Fibroblast of mammary gland (primary cell): ENCODE measurements at regions not wholly inside any gene's neighbourhood (a gene's known extent, or its start where the extent isn't known, plus 50 kb on each side); places are given as distances from the start of the nearest gene placed in this dataset.

ENCODE experiments used
- DNase-seq: peaks from one replicate; pipeline ENCODE4 v3.0.0-alpha.2; 2010; ENCODE audit warnings: low read depth
- H3K4me3 ChIP-seq: 2 replicates; pipeline ENCODE4 v1.5.1; 2011; ENCODE audit warnings: low read depth, mild to moderate bottlenecking, low read length, moderate library complexity; ENCODE audit not compliant: control insufficient read depth
- TF ChIP-seq, protein P1 (sequence below): conservative IDR thresholded peaks from 2 replicates; pipeline ENCODE4 v1.5.1; 2011; ENCODE audit warnings: low read depth, low read length, inconsistent platforms; ENCODE audit not compliant: control insufficient read depth, insufficient read depth

GRCh38 chr13:70448820-70449219 is 340.6 kb upstream of the KLHL1 start:
- no peak overlapping the region for H3K4me3 ChIP-seq
- TF ChIP-seq, protein P1, sequence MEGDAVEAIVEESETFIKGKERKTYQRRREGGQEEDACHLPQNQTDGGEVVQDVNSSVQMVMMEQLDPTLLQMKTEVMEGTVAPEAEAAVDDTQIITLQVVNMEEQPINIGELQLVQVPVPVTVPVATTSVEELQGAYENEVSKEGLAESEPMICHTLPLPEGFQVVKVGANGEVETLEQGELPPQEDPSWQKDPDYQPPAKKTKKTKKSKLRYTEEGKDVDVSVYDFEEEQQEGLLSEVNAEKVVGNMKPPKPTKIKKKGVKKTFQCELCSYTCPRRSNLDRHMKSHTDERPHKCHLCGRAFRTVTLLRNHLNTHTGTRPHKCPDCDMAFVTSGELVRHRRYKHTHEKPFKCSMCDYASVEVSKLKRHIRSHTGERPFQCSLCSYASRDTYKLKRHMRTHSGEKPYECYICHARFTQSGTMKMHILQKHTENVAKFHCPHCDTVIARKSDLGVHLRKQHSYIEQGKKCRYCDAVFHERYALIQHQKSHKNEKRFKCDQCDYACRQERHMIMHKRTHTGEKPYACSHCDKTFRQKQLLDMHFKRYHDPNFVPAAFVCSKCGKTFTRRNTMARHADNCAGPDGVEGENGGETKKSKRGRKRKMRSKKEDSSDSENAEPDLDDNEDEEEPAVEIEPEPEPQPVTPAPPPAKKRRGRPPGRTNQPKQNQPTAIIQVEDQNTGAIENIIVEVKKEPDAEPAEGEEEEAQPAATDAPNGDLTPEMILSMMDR = no peak
- no peak for DNase-seq

- TF ChIP-seq, protein P1 = no peak
- no peak overlapping the region for H3K4me3 ChIP-seq
- no peak for DNase-seq
These were observed 324.1 kb upstream of the KLHL1 start for GRCh38 chr13:70432276-70432805.

DNA sequence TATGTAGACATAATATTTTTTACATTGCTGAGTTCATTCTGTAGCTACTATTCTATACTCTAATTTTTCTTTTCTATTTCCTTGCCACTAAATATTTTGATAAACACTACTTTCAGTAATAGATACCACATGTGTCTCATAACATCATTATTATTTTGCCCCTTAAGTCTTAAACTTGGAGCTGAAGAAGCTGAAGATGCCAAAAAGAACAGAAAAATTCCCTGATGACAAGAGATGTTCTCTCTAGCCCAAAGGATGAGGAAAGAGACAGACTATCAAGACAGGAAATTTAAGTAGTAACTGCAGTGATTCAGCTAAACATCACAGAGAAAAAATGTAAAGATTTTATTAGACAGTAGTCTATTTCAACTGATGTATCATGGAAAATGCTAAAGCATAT is 322.0 kb upstream of the KLHL1 start:
- DNase-seq = no peak
- H3K4me3 ChIP-seq = no peak overlapping the region
- TF ChIP-seq, protein P1 = no peak

DNA sequence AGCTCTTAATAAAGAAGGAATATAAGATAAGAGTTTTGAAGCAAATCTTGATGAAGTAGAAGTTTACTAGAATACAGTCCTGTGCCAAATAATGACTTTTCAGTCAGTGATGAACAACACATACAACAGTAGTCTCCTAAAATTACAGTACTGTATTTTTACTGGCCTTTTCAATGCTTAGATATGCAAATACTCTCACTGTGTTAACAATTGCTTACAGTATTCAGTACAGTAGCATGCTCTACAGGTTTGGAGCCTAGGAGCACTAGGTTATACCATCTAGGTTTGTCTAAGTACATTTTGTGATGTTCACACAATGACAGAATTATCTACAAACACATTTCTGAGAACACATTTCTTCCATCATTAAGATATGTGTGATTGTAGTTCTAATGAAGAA is 316.7 kb upstream of the KLHL1 start:
- TF ChIP-seq, protein P1 = no peak
- no peak overlapping the region for H3K4me3 ChIP-seq
- DNase-seq = no peak

DNA sequence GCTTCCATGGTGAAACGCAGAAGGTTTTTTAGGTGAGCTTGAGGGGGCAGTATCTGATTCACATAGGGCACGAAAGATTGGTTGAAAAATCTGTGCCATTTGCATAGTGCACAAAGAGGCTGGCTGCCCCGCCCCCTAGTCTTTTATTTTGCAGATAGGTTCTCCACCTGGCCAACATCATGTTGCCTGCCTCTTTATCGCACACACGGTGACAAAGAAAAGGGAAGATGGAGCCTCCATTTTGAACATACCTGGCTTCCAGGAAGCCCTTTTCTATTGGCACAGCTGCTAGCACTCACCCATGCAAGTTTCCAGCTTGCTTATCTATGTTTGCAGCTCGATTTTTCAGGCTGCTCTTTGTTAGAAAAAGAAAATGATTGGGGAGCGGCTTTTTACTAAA is 316.2 kb upstream of the KLHL1 start:
- TF ChIP-seq, protein P1 = no peak
- H3K4me3 ChIP-seq = no peak overlapping the region
- no peak for DNase-seq

- TF ChIP-seq, protein P1 = no peak
- no peak for DNase-seq
- no peak overlapping the region for H3K4me3 ChIP-seq
These were observed 306.9 kb upstream of the KLHL1 start for GRCh38 chr13:70415136-70415535.

DNA sequence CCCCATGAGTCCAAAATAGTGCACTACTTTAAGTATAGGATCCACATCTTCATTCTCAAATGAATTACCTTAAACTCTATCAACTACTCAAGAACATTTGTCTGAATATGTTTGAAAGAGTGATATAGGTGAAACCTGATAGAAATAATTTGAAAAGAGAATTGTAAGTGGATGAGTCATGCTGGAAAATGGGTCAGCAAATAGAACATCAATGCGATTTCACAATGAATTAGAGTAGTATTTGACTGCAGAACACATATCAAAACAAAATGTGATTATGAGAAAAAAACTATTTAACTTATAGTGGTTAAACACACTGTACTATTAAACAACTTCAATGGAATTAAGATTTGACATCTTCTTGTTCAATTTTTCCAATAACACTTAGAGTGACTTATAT is 300.6 kb upstream of the KLHL1 start:
- TF ChIP-seq, protein P1 = no peak
- H3K4me3 ChIP-seq = no peak overlapping the region
- no peak for DNase-seq
